Right lobe of liver (tissue), 6 donors: ENCODE measurements at regions not wholly inside any gene's neighbourhood (a gene's known extent, or its start where the extent isn't known, plus 50 kb on each side); places are given as distances from the start of the nearest gene placed in this dataset.

Source experiments
- ATAC-seq, 4 donors: fragments of 200-7000 bp; cut with Tn5 transposase; one replicate each; pipeline ENCODE4 v1.9.1; 2020; ENCODE audit warnings: mild to moderate bottlenecking in 4 of 4, moderate library complexity in 4 of 4
- DNase-seq, 3 donors: peaks; one replicate each; pipeline ENCODE4 v3.0.0-alpha.2; 2020
- H3K27ac ChIP-seq, 3 donors: fragments of 200-600 bp; one replicate each; pipeline ENCODE4 v1.8.0; 2022
- H3K27me3 ChIP-seq, 2 donors: fragments of 200-600 bp; one replicate each; pipeline ENCODE4 v1.8.0; 2022
- H3K36me3 ChIP-seq, 4 donors: fragments of 200-600 bp; sonication (generic) in 1 of 4; one replicate each; pipeline versions ENCODE4 v1.5.1 to v1.8.0; 2017 to 2022; ENCODE audit warnings: control low read depth in 1 of 4
- H3K4me1 ChIP-seq, 4 donors: fragments of 200-600 bp; sonication (generic) in 1 of 4; one replicate each; pipeline versions ENCODE4 v1.5.1 to v1.8.0; 2017 to 2022; ENCODE audit warnings: control low read depth in 1 of 4
- H3K4me3 ChIP-seq, 3 donors: fragments of 200-600 bp; one replicate each; pipeline ENCODE4 v1.8.0; 2022
- H3K9me3 ChIP-seq, 4 donors: fragments of 200-600 bp; sonication (generic) in 1 of 4; one replicate each; pipeline versions ENCODE4 v1.5.1 to v1.8.0; 2017 to 2022; ENCODE audit warnings: control low read depth in 1 of 4
- CTCF ChIP-seq, 4 donors: fragments of 200-600 bp in 3 of 4; fragments of 450-650 bp in 1 of 4; IDR thresholded peaks; one replicate each; pipeline versions ENCODE4 v1.5.1 to v1.8.0; 2016 to 2022; ENCODE audit warnings: antibody characterized with exemption in 4 of 4, mild to moderate bottlenecking in 2 of 4
- POLR2A ChIP-seq: fragments of 450-650 bp; IDR thresholded peaks from one replicate; pipeline ENCODE4 v1.6.1; 2017; ENCODE audit warnings: antibody characterized with exemption, mild to moderate bottlenecking
- WGBS: methylation state at CpG from one replicate; pipeline ENCODE4 v1.1.6; 2018; ENCODE audit warnings: low coverage, low lambda C conversion rate; ENCODE audit not compliant: insufficient coverage; ENCODE audit errors: missing lambda C conversion rate; 5-methylcytosine and 5-hydroxymethylcytosine counted together
- intact Hi-C, 2 donors: fragments of 100-400 bp; cut with DNase I; formaldehyde crosslinking; loops; one replicate each; pipeline versions ENCODE4 v1.11.2 to v1.14.1; 2022
- donor health status: DM: no; HTN: yes; CAD: no.
- donor health status: DM: no; HTN: no; CAD: no.
- donor health status: DM: no; HTN: no; CAD: no.
- donor health status: DM: no; HTN: yes; CAD: no.
- donor health status: DM: no; HTN: yes; CAD: no.

- intact Hi-C loops: no loop called here
Measured at GRCh38 chr3:70476174-70476573, 163.7 kb upstream of the MDFIC2 start.

DNA sequence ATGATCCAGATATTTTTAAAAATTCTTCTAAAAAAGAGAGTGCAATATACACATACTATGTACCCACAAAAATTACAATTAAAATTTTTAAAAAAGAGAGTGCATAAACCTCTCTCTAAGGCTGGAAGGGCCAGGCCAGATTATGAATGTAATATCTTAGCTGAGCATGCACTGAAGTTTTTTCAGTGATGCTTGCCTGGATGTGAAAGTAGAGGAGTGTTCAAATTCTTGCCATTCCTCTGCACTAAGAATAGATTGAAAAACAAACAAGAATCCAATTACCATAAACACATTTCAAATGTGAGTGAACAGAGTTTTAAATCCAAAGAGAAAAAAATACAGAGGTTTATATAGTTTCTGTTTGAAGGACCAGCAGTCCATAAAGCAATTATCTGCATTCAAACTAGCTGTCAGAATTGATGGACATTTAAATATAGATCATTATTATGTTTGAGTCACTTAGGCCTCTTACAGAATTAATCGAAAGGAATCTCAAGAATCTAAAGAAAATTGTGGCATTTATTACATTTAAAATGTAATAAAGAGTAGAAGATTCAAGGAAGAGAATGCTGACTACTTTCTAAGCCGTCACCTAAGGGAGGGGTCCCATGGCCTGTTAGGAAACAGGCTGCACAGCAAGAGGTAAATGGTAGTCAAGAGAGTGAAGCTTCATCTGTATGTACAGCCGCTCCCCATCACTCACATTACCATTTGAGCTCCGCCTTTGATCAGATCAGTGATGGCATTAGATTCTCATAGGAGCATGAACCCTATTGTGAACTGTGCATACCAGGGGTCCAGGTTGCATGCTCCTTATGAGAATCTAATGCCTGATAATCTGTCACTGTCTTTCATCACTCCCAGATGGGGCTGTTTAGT, 159.3 kb upstream of the MDFIC2 start:
- DNase-seq (no peak), ATAC-seq (no peak)
- H3K36me3 ChIP-seq: no peaks in the 10 kb centered on the region
- H3K27ac ChIP-seq: no peak overlapping the region
- TF ChIP-seq POLR2A (no peak), CTCF (IDR thresholded peaks at IDR 0.05) (no peak)
- 69% methylated on average over 4 of the region's 4 CpGs for WGBS
- no peak overlapping the region for H3K4me3 ChIP-seq
- H3K4me1 ChIP-seq: no peaks in the 10 kb centered on the region
- no peaks in the 10 kb centered on the region for H3K27me3 ChIP-seq
- intact Hi-C loops: no loop called here
- no peaks in the 10 kb centered on the region for H3K9me3 ChIP-seq

More at GRCh38 chr3:70476174-70476573, 163.7 kb upstream of the MDFIC2 start:
- Histone ChIP-seq H3K27ac (no peak overlapping the region), H3K4me1 (no peaks in the 10 kb centered on the region), H3K9me3 (no peaks in the 10 kb centered on the region), H3K27me3 (no peaks in the 10 kb centered on the region), H3K36me3 (no peaks in the 10 kb centered on the region), H3K4me3 (no peak overlapping the region)
- ATAC-seq: no peak
- DNase-seq: no peak
- 51% methylated on average over 2 of the region's 2 CpGs for WGBS
- TF ChIP-seq POLR2A: no peak
- no peak for TF ChIP-seq CTCF (IDR thresholded peaks at IDR 0.05)

- Histone ChIP-seq H3K4me3 (no peak overlapping the region), H3K27ac (no peak overlapping the region), H3K27me3 (no peaks in the 10 kb centered on the region), H3K4me1 (no peaks in the 10 kb centered on the region), H3K9me3 (no peaks in the 10 kb centered on the region), H3K36me3 (no peaks in the 10 kb centered on the region)
- 61% methylated on average over 7 of the region's 7 CpGs for WGBS
- TF ChIP-seq POLR2A (no peak), CTCF (IDR thresholded peaks at IDR 0.05) (no peak)
- no peak for ATAC-seq
- no peak for DNase-seq
- intact Hi-C loops: no loop called here
Measured at GRCh38 chr3:70466096-70466495, 153.7 kb upstream of the MDFIC2 start.

- TF ChIP-seq CTCF (IDR thresholded peaks at IDR 0.05): no peak
- no peak for TF ChIP-seq POLR2A
Measured at GRCh38 chr3:70464876-70465275, 152.4 kb upstream of the MDFIC2 start.

More at GRCh38 chr3:70464876-70465275, 152.4 kb upstream of the MDFIC2 start:
- ATAC-seq (no peak), DNase-seq (no peak)
- 52% methylated on average over 5 of the region's 5 CpGs for WGBS
- no peaks in the 10 kb centered on the region for H3K36me3 ChIP-seq
- intact Hi-C loops: no loop called here
- H3K4me1 ChIP-seq: no peaks in the 10 kb centered on the region
- H3K4me3 ChIP-seq: no peak overlapping the region
- no peak overlapping the region for H3K27ac ChIP-seq
- H3K9me3 ChIP-seq: no peaks in the 10 kb centered on the region
- H3K27me3 ChIP-seq: no peaks in the 10 kb centered on the region
